ENCODE measurements at regions not wholly inside any gene's neighbourhood (a gene's known extent, or its start where the extent isn't known, plus 50 kb on each side); places are given as distances from the start of the nearest gene placed in this dataset.

DNA sequence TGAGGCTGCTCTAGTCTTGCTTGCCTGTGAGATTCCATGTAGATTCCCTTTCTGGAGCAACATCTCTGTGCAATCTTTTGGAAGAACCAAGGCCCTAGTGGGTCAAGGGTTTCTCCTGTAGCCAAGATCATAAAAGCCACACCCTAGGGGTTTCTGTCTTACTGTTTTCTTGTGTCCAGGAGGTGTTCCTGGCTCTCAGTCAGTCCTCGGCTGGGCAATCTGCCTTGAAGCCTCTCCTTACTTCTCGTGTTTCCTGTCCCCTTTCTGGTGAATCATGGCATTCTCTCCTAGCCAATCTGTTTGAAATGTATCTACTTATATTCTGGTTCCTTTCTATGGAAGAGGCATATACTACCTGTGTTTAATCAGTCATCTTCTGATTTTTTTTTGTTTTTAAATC is 484.8 kb upstream of the UBE2E3 start:
- Mint-ChIP-seq H3K4me3 (no peak overlapping the region), H3K27ac (no peak overlapping the region)

DNA sequence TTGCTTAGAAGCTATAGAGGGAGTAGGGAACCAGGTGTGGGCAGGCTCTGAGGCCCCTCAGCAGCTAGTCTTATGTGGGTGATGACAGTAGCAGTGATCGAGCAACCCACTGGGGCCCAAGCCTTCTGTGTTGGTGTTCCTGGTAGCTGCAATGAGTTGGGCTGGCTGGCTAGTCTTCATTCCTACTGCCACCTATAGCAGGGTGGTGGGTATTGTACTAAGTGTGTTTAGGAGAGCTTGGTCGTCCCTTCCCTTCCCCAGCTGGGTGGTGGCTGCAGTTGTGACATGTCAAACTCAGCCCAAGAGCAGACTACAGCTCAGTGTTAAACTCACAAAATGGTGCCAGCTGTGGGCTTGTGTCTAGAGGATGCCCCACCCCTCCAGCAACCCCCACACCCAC is 486.1 kb upstream of the UBE2E3 start:
- H3K4me1 Mint-ChIP-seq, result no peaks in the 10 kb centered on the region
- H3K27me3 Mint-ChIP-seq, result peaks cover 4% of the 10 kb centered on the region
- H3K9me3 Mint-ChIP-seq, result peaks cover 8% of the 10 kb centered on the region
- no peaks in the 10 kb centered on the region for H3K36me3 Mint-ChIP-seq (ENCODE audit: low read depth)
- H3K4me3 Mint-ChIP-seq, result no peak overlapping the region
- H3K27ac Mint-ChIP-seq, result no peak overlapping the region
- no peak for ATAC-seq (replicated peaks)

More for the DNA sequence above, 484.8 kb upstream of the UBE2E3 start:
- no peak for ATAC-seq (replicated peaks)
- peaks cover 8% of the 10 kb centered on the region for H3K9me3 Mint-ChIP-seq
- H3K27me3 Mint-ChIP-seq, result peaks cover 4% of the 10 kb centered on the region
- no peaks in the 10 kb centered on the region for H3K36me3 Mint-ChIP-seq (ENCODE audit: low read depth)
- H3K4me1 Mint-ChIP-seq, result no peaks in the 10 kb centered on the region

DNA sequence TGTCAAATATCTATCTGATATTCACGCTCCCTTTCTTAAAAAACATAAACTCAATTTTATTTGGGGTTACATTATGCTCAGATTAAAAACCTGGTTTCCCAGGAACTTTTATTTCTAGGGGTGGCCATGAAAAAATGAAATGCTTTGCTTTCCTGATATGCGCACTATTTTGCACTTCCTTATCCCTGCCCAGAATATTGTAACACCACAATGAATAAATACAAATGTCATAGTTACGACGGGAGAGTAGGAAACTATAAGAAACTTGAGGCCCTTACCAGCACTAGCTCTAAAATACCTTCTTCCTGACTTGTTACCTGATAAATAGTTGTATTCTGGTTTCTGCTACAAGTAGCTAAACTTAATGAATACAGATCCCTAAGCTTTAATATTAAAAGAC is 475.6 kb upstream of the CWC22 start:
- H3K4me3 Mint-ChIP-seq, result no peak overlapping the region
- no peaks in the 10 kb centered on the region for H3K9me3 Mint-ChIP-seq
- H3K27me3 Mint-ChIP-seq, result no peaks in the 10 kb centered on the region
- H3K4me1 Mint-ChIP-seq, result no peaks in the 10 kb centered on the region
- H3K36me3 Mint-ChIP-seq (ENCODE audit: low read depth), result no peaks in the 10 kb centered on the region
- ATAC-seq (replicated peaks), result no peak
- H3K27ac Mint-ChIP-seq, result no peak overlapping the region

DNA sequence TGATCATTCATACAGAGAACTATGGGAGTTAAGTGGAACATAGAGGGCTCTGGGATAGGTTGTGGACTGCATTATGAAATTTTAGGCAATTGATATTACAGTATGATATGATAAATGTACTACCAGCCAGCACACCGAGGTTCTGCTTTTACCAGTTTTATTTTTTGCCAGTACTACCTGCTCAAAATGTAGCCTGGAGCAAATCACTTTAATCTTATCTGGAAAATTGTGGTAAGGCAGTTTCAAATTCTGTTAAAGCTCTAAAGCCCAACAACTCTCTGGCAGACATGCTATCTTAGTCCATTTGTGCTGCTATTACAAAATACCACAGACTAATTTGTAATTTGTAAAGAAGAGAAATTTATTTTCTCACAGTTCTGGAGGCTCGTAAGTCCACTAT is 474.9 kb upstream of the CWC22 start:
- no peaks in the 10 kb centered on the region for H3K36me3 Mint-ChIP-seq (ENCODE audit: low read depth)
- H3K9me3 Mint-ChIP-seq, result no peaks in the 10 kb centered on the region
- no peaks in the 10 kb centered on the region for H3K4me1 Mint-ChIP-seq
- no peak for ATAC-seq (replicated peaks)
- H3K27ac Mint-ChIP-seq, result no peak overlapping the region
- H3K4me3 Mint-ChIP-seq, result no peak overlapping the region
- no peaks in the 10 kb centered on the region for H3K27me3 Mint-ChIP-seq

DNA sequence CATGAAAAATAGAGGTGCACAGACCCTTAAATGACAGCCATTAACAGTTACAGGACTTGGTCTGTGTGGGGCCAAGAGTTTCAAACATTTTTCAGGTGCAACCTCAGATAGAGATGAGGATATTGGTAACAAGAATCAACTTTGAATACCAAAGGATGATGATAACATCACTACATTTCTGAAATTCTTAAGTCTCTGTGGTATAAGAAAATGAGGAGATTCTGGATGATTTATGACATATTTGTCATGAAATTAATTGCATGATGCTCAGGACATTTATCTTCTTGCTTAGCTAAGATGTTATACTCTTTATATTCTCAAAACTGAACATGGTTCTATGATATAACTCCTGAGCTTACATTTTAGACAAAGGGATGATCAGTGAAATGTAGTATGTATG is 471.8 kb upstream of the CWC22 start:
- H3K4me3 Mint-ChIP-seq, result no peak overlapping the region
- no peak overlapping the region for H3K27ac Mint-ChIP-seq
- no peaks in the 10 kb centered on the region for H3K27me3 Mint-ChIP-seq
- H3K4me1 Mint-ChIP-seq, result no peaks in the 10 kb centered on the region
- H3K36me3 Mint-ChIP-seq (ENCODE audit: low read depth), result no peaks in the 10 kb centered on the region
- ATAC-seq (replicated peaks), result no peak
- H3K9me3 Mint-ChIP-seq, result no peaks in the 10 kb centered on the region

DNA sequence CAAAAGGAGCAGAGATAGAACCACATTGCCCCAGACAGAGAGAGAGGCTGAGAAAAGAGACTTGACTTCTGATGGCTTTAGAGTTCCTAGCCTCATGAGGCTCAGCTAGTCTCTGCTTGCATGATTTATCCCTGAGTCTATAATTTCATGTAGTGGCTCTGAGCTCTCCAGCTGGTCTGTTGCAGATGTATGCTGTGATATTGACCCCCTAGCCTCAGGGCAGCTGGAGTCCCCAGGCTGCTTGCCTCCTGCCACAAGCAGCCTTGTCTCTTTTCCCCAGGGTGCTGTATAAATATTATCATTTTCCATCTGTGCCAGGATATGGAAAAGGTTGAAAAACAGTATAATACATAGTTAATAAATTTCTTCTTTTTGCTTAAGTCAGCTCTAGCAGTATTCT is 467.6 kb upstream of the CWC22 start:
- no peak for ATAC-seq (replicated peaks)
- Mint-ChIP-seq H3K36me3 (ENCODE audit: low read depth) (no peaks in the 10 kb centered on the region), H3K4me3 (no peak overlapping the region), H3K27me3 (no peaks in the 10 kb centered on the region), H3K27ac (no peak overlapping the region), H3K9me3 (no peaks in the 10 kb centered on the region), H3K4me1 (no peaks in the 10 kb centered on the region)

DNA sequence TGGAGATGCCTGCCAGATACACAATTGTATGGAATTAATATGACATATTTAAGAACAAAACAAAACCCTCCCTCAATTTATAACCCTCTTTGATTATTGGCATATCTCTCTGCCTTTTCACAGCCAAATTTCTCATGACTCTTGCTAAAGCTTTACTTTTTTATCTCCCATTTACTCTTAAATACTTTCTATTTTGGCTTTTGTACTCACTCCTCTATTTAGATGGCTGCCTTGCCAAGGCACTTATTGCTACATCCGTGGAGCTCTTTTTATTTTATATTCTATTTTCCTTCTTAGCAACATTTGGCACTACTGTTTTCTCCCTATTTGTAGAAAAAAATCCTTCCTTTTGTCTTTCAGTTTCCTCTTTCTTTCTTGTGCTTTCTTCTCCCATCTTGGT is 466.4 kb upstream of the CWC22 start:
- Mint-ChIP-seq H3K9me3 (no peaks in the 10 kb centered on the region), H3K36me3 (ENCODE audit: low read depth) (no peaks in the 10 kb centered on the region), H3K27me3 (peaks cover 3% of the 10 kb centered on the region), H3K4me1 (no peaks in the 10 kb centered on the region), H3K4me3 (no peak overlapping the region), H3K27ac (no peak overlapping the region)
- no peak for ATAC-seq (replicated peaks)

DNA sequence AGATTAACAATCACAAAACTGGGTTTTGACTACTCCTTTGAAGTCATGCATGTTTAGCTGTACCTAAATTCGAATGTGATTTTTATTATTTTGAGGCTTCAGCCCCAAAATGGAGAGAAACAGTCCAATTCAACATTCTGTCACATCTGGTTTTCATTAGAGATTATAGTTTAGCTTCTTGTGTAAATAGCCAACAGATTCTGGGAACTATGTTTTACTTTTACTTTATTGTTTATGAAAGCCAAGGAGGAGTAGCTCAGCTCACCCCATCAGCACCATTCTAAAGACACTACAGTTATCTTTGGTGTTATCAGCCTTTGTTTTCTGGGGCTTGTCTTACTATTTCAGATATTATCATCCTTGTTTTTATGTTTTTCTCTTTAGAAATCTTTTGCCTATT is 465.0 kb upstream of the CWC22 start:
- no peak overlapping the region for H3K27ac Mint-ChIP-seq
- H3K4me1 Mint-ChIP-seq, result no peaks in the 10 kb centered on the region
- H3K27me3 Mint-ChIP-seq, result peaks cover 3% of the 10 kb centered on the region
- ATAC-seq (replicated peaks), result no peak
- no peak overlapping the region for H3K4me3 Mint-ChIP-seq
- peaks cover 4% of the 10 kb centered on the region for H3K9me3 Mint-ChIP-seq
- H3K36me3 Mint-ChIP-seq (ENCODE audit: low read depth), result no peaks in the 10 kb centered on the region

DNA sequence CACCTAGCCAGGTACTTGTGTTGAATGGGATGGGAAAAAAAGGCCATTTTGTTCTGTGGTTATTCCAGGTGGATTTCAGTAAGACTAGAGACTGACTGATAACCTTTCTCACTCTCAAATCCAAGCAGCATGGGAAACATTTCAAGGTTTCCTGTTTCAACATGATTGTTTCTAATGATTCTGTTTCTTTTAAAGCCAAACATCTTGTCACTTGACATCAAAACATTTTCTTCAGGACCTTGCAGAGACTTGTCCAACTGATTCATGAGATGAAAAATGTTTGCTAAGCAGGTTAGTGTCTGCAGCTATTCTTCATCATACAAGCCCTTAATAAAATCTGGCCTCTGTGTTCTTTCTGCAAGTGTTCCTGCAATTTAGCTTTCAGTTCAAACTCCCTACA is 456.5 kb upstream of the CWC22 start:
- no peak for ATAC-seq (replicated peaks)
- H3K4me3 Mint-ChIP-seq, result no peak overlapping the region
- H3K9me3 Mint-ChIP-seq, result peaks cover 9% of the 10 kb centered on the region

DNA sequence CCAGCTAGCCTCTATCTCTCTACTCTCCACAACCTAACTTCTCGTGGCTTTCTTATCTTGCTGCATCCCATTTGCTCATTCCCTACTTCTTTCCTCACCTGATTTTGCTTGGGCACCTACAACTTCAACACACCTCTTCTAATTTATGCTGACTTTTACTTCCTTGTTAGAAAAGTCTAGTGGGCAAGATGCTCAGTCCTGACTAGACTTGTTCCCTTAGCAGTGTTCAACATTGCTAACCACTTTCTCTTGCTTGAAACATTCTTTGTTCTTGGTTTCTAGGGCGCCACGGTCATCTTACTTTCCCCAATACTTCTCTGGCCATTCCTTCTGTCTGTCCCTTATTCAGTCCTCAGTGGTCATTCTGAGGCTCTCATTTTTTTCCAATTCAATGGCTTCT is 454.7 kb upstream of the CWC22 start:
- Mint-ChIP-seq H3K4me3 (no peak overlapping the region), H3K4me1 (no peaks in the 10 kb centered on the region)
- no peak for ATAC-seq (replicated peaks)

More for the DNA sequence above, 456.5 kb upstream of the CWC22 start:
- peaks cover 4% of the 10 kb centered on the region for H3K27me3 Mint-ChIP-seq
- no peak overlapping the region for H3K27ac Mint-ChIP-seq
- no peaks in the 10 kb centered on the region for H3K36me3 Mint-ChIP-seq (ENCODE audit: low read depth)
- no peaks in the 10 kb centered on the region for H3K4me1 Mint-ChIP-seq

DNA sequence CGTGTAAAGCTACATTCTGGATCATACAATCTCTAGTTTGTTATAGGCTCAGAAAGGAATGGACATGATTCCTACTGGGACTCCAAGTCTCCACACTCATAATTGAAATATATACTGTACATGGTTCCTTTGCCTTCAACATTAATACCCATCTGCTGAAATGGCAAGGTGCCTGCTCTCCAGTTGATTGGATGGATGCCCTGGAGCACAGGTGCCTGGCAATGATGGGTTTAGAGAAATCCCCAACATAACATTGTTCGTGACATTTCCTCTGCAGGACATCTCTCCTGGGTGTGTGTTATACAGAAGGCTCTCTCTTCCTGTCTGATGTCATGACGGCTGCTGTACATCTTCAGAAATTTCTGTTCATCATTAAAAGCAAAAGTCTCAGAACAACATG is 449.7 kb upstream of the CWC22 start:
- no peak overlapping the region for H3K27ac Mint-ChIP-seq
- no peaks in the 10 kb centered on the region for H3K9me3 Mint-ChIP-seq
- H3K36me3 Mint-ChIP-seq (ENCODE audit: low read depth), result no peaks in the 10 kb centered on the region

More for the DNA sequence above, 454.7 kb upstream of the CWC22 start:
- no peak overlapping the region for H3K27ac Mint-ChIP-seq
- H3K27me3 Mint-ChIP-seq, result peaks cover 4% of the 10 kb centered on the region
- no peaks in the 10 kb centered on the region for H3K36me3 Mint-ChIP-seq (ENCODE audit: low read depth)
- peaks cover 5% of the 10 kb centered on the region for H3K9me3 Mint-ChIP-seq

DNA sequence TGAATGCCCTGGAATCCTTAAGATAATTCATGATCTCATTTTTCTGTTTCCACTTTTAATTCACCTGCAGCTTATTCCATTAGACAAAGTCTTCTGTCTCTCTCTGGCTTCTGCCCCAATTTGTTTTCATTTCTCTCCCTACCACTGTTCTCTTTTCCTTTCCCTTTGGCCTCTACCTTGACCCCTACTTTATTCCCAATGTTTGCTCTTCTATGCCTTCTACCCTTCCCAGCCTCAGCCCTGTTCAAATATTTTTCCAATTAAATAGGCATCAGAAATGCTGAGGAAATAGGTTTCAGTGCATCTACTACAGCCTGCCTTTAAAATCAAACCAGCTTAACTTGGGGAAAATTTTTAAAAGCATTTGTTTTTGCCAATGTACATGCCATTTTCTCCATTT is 443.7 kb upstream of the CWC22 start:
- no peaks in the 10 kb centered on the region for H3K4me1 Mint-ChIP-seq
- no peak overlapping the region for H3K4me3 Mint-ChIP-seq
- no peaks in the 10 kb centered on the region for H3K27me3 Mint-ChIP-seq
- no peaks in the 10 kb centered on the region for H3K9me3 Mint-ChIP-seq
- H3K36me3 Mint-ChIP-seq (ENCODE audit: low read depth), result no peaks in the 10 kb centered on the region
- no peak for ATAC-seq (replicated peaks)
- H3K27ac Mint-ChIP-seq, result no peak overlapping the region

More for the DNA sequence above, 449.7 kb upstream of the CWC22 start:
- Mint-ChIP-seq H3K27me3 (no peaks in the 10 kb centered on the region), H3K4me1 (no peaks in the 10 kb centered on the region), H3K4me3 (no peak overlapping the region)
- no peak for ATAC-seq (replicated peaks)

DNA sequence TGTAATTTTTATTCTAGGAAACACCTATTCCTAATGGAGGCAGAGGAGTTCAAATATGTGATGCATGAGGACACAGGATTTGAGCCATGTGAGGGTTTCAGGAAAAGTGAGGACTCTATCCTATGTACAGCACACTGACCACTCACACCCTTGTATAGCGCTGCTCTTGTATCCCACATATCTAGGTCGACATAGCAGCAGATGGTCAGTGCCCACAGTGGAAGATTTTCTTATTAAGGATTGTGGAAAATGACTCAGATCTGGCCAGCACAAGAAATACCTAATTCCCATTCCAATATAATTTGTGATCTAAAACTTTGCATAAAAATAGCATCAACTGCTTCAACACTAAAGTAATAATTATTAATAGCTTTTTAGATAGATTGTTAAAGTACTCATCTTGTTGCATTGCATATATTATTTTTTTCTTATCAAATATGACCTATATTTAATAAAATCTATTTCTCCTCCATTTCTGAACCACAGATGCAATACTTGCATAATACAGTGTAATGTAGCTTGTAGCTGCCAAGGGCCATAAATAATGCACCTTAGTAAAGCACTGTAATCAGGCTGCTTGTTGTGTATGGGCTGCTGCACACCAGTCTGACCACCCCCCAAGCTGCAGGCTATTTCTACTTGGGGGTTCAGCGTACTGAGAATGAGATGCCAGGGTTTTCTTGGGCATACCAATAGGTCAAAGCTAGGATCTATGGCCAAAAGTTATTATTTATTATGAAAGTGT is 442.2 kb upstream of the CWC22 start:
- no peaks in the 10 kb centered on the region for H3K27me3 Mint-ChIP-seq
- no peaks in the 10 kb centered on the region for H3K36me3 Mint-ChIP-seq (ENCODE audit: low read depth)
- H3K4me3 Mint-ChIP-seq, result no peak overlapping the region
- H3K27ac Mint-ChIP-seq, result no peak overlapping the region
- H3K9me3 Mint-ChIP-seq, result no peaks in the 10 kb centered on the region
- H3K4me1 Mint-ChIP-seq, result no peaks in the 10 kb centered on the region
- no peak for ATAC-seq (replicated peaks)

DNA sequence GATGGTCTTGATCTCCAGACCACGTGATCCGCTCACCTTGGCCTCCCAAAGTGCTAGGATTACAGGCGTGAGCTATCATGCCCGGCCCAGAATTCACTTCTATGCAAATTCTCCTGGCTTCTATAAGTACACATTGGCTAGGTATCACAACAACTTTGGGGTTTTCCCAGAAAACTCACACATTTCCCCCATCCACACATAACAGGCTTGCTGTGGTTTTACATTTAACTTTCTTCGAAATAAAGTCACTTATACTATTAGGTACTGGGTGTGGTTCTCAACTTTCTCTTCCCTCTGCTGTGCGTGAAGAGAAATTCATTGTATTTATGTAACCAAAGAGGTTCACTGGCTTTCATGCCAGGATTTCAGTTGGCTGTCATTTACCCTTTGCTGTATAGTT is 439.4 kb upstream of the CWC22 start:
- Mint-ChIP-seq H3K4me3 (no peak overlapping the region), H3K4me1 (no peaks in the 10 kb centered on the region), H3K27me3 (peaks cover 4% of the 10 kb centered on the region), H3K36me3 (ENCODE audit: low read depth) (no peaks in the 10 kb centered on the region), H3K27ac (no peak overlapping the region), H3K9me3 (peaks cover 3% of the 10 kb centered on the region)
- no peak for ATAC-seq (replicated peaks)

DNA sequence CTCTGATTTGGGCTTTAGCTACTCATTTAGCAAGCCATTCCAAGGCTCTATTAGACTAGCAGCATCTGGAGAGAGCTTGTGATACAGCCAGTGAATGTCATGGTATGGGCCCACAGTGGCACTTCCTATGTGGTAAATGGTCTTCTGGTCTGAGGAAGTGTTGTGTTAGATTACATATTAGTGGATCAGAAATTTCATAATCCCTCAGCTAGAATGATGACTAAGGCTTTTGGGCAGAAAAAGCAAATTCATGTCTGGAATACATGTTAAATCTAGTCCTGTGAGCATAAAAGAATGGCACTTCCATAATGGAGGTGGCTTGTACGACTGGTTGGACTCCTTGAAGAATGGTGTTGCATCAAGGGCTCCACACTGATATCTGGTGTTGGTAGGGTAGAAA is 436.8 kb upstream of the CWC22 start:
- Mint-ChIP-seq H3K4me3 (no peak overlapping the region), H3K27ac (no peak overlapping the region), H3K27me3 (peaks cover 4% of the 10 kb centered on the region), H3K36me3 (ENCODE audit: low read depth) (no peaks in the 10 kb centered on the region), H3K9me3 (peaks cover 3% of the 10 kb centered on the region), H3K4me1 (no peaks in the 10 kb centered on the region)
- no peak for ATAC-seq (replicated peaks)
